Colonic mucosa (tissue), 4 donors: ENCODE measurements at regions not wholly inside any gene's neighbourhood (a gene's known extent, or its start where the extent isn't known, plus 50 kb on each side); places are given as distances from the start of the nearest gene placed in this dataset.

ENCODE experiments used
- DNase-seq: peaks from one replicate; pipeline ENCODE4 v3.0.0-alpha.2; 2020
- H3K27ac ChIP-seq: fragments of 200-600 bp; one replicate; pipeline ENCODE4 v1.8.0; 2021
- H3K27me3 ChIP-seq: fragments of 200-600 bp; one replicate; pipeline ENCODE4 v1.8.0; 2021
- H3K36me3 ChIP-seq: fragments of 200-600 bp; one replicate; pipeline ENCODE4 v1.8.0; 2021
- H3K4me1 ChIP-seq: fragments of 200-600 bp; one replicate; pipeline ENCODE4 v1.8.0; 2021; ENCODE audit warnings: mild to moderate bottlenecking
- H3K4me3 ChIP-seq: fragments of 200-600 bp; one replicate; pipeline ENCODE4 v1.8.0; 2021
- H3K9ac ChIP-seq, 2 donors: one replicate each; pipeline ENCODE4 v1.7.0; 2013; ENCODE audit warnings: control low read depth in 2 of 2, low read depth in 2 of 2, low read length in 2 of 2
- H3K9me3 ChIP-seq: fragments of 200-600 bp; one replicate; pipeline ENCODE4 v1.8.0; 2021
- CTCF ChIP-seq: fragments of 200-600 bp; IDR thresholded peaks from one replicate; pipeline ENCODE4 v1.8.0; 2022; ENCODE audit warnings: antibody characterized with exemption, mild to moderate bottlenecking
- intact Hi-C: fragments of 100-400 bp; cut with DNase I; formaldehyde crosslinking; loops from one replicate; pipeline ENCODE4 v1.14.1; 2022
- donor health status: healthy.
- donor health status: DM: no; HTN: no; CAD: no.
- donor health status: DM: no; HTN: no; CAD: no.

GRCh38 chr10:105986486-105986885 is 1178.0 kb downstream of the SORCS1 start:
- intact Hi-C loops, result no loop called here
- no peak overlapping the region for H3K9ac ChIP-seq
- no peaks in the 10 kb centered on the region for H3K27me3 ChIP-seq
- no peak overlapping the region for H3K27ac ChIP-seq
- no peak for TF ChIP-seq CTCF
- H3K4me1 ChIP-seq, result no peaks in the 10 kb centered on the region
- no peaks in the 10 kb centered on the region for H3K9me3 ChIP-seq
- no peak for DNase-seq
- H3K36me3 ChIP-seq, result no peaks in the 10 kb centered on the region
- no peak overlapping the region for H3K4me3 ChIP-seq

- Histone ChIP-seq H3K4me3 (no peak overlapping the region), H3K27ac (no peak overlapping the region), H3K9me3 (no peaks in the 10 kb centered on the region), H3K36me3 (no peaks in the 10 kb centered on the region), H3K4me1 (no peaks in the 10 kb centered on the region), H3K9ac (no peak overlapping the region), H3K27me3 (no peaks in the 10 kb centered on the region)
- TF ChIP-seq CTCF, result no peak
- no peak for DNase-seq
- intact Hi-C loops, result no loop called here
These were observed 1181.8 kb downstream of the SORCS1 start for GRCh38 chr10:105982735-105983134.

GRCh38 chr10:105981679-105982078 is 1182.8 kb downstream of the SORCS1 start:
- Histone ChIP-seq H3K9ac (no peak overlapping the region), H3K4me3 (no peak overlapping the region), H3K4me1 (no peaks in the 10 kb centered on the region), H3K9me3 (no peaks in the 10 kb centered on the region), H3K27ac (no peak overlapping the region), H3K36me3 (no peaks in the 10 kb centered on the region), H3K27me3 (no peaks in the 10 kb centered on the region)
- no peak for DNase-seq
- intact Hi-C loops, result no loop called here
- TF ChIP-seq CTCF, result no peak

- H3K9ac ChIP-seq, result no peak overlapping the region
- TF ChIP-seq CTCF, result peak; percentile 14
- no peaks in the 10 kb centered on the region for H3K4me1 ChIP-seq
- no peak overlapping the region for H3K4me3 ChIP-seq
- H3K27ac ChIP-seq, result no peak overlapping the region
- no peaks in the 10 kb centered on the region for H3K9me3 ChIP-seq
- H3K27me3 ChIP-seq, result no peaks in the 10 kb centered on the region
- intact Hi-C loops, result no loop called here
- H3K36me3 ChIP-seq, result no peaks in the 10 kb centered on the region
- DNase-seq, result no peak
These were observed 1189.6 kb downstream of the SORCS1 start for GRCh38 chr10:105974803-105975456.

- Histone ChIP-seq H3K27me3 (no peaks in the 10 kb centered on the region), H3K4me1 (no peaks in the 10 kb centered on the region), H3K9me3 (no peaks in the 10 kb centered on the region), H3K4me3 (no peak overlapping the region), H3K36me3 (no peaks in the 10 kb centered on the region), H3K9ac (no peak overlapping the region), H3K27ac (no peak overlapping the region)
- DNase-seq, result no peak
- no peak for TF ChIP-seq CTCF
- intact Hi-C loops, result no loop called here
These were observed 1190.6 kb downstream of the SORCS1 start for GRCh38 chr10:105973902-105974301.
